ENCODE measurements at regions not wholly inside any gene's neighbourhood (a gene's known extent, or its start where the extent isn't known, plus 50 kb on each side); places are given as distances from the start of the nearest gene placed in this dataset.

DNA sequence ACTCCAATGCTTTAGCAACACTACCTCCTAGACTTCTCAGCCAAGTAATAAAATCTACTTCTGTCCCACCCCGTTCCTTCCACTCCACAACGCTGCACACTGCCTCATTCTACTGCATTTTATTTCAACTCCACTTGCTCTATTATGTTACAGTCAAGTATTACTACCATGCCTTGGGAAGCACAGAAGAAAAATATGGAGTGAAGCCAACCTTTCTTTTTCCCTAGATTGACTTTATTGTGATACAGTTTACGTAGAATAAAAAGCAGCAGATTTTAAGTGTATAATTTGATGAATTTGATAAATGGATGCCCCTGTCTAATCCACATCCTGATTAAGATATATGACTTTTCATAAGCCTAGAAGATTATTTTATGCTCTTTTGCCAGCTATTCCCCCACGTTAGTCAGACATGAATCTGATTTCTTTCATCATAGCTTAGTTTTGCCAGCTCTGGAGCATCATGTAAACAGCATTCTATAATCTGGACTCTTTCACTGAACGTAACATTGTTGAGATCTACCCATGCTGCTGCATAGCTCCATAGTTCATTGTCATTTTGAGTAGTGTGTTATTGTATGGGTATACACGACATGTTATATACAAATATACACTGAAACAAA, 676.8 kb upstream of the RAB6C start:
- Histone ChIP-seq H3K4me3 (no peak overlapping the region), H3K27ac (peak overlapping the region; percentile 68 to 71)

GRCh38 chr2:129314120-129314519, 665.3 kb upstream of the RAB6C start:
- TF ChIP-seq, protein P1, sequence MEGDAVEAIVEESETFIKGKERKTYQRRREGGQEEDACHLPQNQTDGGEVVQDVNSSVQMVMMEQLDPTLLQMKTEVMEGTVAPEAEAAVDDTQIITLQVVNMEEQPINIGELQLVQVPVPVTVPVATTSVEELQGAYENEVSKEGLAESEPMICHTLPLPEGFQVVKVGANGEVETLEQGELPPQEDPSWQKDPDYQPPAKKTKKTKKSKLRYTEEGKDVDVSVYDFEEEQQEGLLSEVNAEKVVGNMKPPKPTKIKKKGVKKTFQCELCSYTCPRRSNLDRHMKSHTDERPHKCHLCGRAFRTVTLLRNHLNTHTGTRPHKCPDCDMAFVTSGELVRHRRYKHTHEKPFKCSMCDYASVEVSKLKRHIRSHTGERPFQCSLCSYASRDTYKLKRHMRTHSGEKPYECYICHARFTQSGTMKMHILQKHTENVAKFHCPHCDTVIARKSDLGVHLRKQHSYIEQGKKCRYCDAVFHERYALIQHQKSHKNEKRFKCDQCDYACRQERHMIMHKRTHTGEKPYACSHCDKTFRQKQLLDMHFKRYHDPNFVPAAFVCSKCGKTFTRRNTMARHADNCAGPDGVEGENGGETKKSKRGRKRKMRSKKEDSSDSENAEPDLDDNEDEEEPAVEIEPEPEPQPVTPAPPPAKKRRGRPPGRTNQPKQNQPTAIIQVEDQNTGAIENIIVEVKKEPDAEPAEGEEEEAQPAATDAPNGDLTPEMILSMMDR (IDR thresholded peaks at IDR 0.05) = no peak
- H3K4me3 ChIP-seq = no peak overlapping the region
- H3K27ac ChIP-seq = no peak overlapping the region
- no peak for DNase-seq (ENCODE audit: low spot score)

More for the DNA sequence above, 676.8 kb upstream of the RAB6C start:
- DNase-seq (ENCODE audit: low spot score) = no peak
- TF ChIP-seq, protein P1 (IDR thresholded peaks at IDR 0.05) = no peak

DNA sequence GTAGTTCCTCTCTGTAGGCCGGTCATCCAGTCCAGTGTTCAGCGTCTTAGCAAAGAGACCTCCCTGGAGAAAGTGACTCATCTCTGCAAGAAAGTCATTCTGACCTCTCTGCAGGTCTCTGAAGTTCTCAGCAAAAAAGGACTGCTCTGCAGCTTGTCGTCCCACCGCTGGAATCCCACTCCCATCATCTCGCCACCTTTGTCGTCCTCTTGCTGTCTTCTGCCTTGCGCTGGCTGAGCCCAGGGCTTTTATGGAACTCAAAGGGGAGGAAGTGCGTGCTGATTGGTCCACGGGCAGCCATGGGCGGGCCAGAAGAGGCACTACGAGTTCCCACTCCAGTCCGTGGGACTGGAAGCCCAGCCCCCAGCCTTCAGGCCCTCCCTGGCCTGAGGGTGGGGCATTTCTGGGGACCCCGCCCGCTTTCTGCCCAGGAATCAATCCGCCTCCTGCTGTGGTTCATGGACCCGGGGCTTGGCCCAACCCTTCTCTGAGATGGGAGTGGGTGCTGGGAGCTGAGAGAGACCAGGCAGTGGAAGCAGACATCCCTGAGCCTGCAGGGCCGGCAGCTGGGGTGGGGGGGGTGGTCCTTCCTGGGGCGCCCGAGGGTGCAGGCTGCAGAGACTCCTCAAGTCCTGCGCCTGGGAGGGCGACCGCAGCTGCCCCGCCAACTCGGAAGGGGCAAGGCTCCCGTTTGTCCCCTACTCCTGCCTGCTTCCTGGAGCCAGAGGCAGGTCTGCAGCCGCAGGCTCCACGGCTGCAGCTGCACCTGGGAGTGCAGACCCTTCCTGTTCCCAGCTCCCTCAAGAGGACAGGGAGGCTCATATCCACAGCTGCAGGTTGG, 660.7 kb upstream of the RAB6C start:
- no peak for DNase-seq (ENCODE audit: low spot score)
- TF ChIP-seq, protein P1 (IDR thresholded peaks at IDR 0.05) = no peak
- no peak overlapping the region for H3K4me3 ChIP-seq
- no peak overlapping the region for H3K27ac ChIP-seq

DNA sequence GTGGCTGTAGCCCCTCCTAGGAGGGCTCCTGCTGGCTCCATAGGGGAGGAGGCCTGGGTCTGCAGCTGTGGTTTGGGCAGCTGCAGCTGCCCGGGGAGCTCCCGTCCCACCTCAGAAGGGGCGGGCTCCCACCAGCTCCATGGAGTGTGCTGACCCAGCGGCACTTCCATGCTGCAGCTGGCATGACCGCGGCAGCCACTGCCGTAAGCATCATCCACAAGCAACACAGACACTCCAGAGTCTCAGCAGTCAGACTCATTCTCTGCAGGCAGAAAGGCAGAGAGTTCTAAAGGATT, 660.1 kb upstream of the RAB6C start:
- Histone ChIP-seq H3K4me3 (no peak overlapping the region), H3K27ac (no peak overlapping the region)
- no peak for DNase-seq (ENCODE audit: low spot score)
- TF ChIP-seq, protein P1 (IDR thresholded peaks at IDR 0.05) = no peak

DNA sequence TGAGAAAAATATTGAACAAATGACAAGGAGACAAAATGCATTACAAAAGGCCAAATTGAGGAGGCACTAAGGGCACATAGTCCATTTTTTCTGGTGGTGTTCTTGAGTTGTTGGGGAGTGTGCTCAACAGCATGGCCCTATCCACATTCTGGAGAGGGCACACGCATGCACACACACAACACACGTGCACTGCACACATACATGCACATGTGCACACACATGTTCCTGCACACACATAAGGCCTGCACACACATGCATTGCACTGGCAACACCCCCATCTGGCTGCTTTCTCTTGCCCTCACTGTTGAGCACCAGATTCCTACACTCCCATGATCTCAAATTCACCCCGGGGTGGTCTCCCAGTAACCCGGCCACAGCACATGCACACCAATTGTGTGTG, 659.2 kb upstream of the RAB6C start:
- no peak overlapping the region for H3K4me3 ChIP-seq
- H3K27ac ChIP-seq = no peak overlapping the region
- TF ChIP-seq, protein P1 (IDR thresholded peaks at IDR 0.05) = no peak

DNA sequence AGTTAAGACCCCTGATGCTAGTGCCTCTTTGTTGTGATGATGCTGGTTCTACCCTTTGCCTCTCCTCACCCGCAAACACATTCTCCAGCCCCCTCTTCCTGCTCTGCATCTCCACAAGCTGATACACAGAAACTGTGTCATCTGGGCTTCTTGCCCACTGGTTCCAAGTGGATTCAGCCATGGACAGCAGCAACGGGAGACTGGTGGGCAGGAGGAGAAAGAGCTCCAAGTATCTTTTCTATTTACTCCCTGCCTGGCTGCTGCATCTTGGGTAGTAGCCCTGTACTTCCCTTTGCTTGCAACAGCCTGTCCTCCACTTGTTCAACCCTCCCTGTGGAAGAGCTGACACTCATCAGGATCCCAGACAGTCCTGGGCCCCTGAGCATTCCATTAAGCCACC, 655.1 kb upstream of the RAB6C start:
- no peak overlapping the region for H3K27ac ChIP-seq
- H3K4me3 ChIP-seq = no peak overlapping the region
- TF ChIP-seq, protein P1 (IDR thresholded peaks at IDR 0.05) = no peak
- no peak for DNase-seq (ENCODE audit: low spot score)

More for the DNA sequence above, 659.2 kb upstream of the RAB6C start:
- no peak for DNase-seq (ENCODE audit: low spot score)

DNA sequence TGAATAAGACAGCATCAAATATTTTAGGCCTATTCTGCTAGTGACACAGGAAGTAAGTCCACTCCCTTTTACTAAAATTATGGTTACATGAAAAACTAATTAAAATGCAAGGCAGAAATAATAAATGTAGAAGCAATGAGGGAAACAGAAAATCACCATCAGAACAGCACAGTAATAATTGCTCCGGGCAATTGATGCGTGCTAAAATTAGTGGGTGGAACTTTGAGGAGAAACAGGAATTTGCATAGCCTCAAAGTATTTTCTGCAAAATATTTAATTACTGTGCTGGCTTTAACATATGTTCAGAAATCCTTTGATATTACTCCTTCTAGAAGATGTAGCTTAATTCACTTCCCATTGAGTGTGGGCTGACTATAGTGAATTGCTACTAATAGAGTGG, 654.3 kb upstream of the RAB6C start:
- no peak overlapping the region for H3K4me3 ChIP-seq
- DNase-seq (ENCODE audit: low spot score) = no peak
- TF ChIP-seq, protein P1 (IDR thresholded peaks at IDR 0.05) = no peak
- H3K27ac ChIP-seq = no peak overlapping the region

Data from coronary artery (tissue), 2 donors.